ENCODE measurements at regions not wholly inside any gene's neighbourhood (a gene's known extent, or its start where the extent isn't known, plus 50 kb on each side); places are given as distances from the start of the nearest gene placed in this dataset.
"Not testable (repeated sequence)": the region's sequence is repeated elsewhere in the genome, so short reads cannot be mapped to it uniquely, and the experiment has no call there.

- DNase-seq, result no peak
Observed at GRCh38 chr2:56515399-56515798, 331.6 kb downstream of the CCDC85A start.

- DNase-seq, result no peak
Observed at GRCh38 chr2:56519806-56520205, 336.0 kb downstream of the CCDC85A start.

DNA sequence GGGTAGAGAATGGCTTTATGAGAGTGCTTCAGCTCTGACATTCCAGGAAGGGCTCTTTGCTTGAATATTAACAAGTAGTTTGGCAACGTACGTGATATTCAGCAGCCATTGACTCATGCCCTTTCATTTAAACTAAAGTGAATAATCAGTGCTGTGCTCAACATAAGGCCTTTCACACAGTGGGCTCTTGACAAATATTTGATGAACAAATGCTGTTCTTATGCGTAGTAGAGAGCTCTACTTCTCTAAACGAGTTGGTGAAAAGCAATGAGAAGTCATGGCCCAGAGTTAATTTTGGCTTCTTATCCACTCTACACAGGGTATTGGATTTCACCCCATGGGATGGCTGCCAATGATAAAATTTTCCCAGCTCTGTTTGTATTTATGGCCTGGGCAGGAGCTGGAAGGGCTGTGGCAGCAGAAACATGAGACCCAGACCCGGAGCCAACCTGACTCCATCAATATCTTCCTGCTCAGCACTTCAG is 338.9 kb downstream of the CCDC85A start:
- DNase-seq, result no peak

DNA sequence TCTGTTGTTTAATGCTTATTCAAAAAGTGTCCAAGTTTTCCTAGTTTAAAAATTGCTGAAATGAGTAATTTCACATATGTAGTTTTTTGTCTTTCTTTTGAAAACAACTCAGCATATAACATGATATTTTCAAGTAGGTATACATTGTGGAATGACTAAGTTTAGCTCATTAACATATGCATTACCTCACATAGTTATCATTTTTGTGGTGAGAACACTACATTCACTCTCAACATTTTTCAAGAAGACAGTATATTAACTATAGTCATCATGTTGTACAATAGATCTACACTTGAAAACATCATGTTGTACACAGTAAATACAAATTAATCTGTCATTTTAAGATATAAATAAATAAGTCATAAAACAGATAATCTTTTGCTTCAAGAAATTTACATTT is 340.0 kb downstream of the CCDC85A start:
- DNase-seq, result no peak

DNA sequence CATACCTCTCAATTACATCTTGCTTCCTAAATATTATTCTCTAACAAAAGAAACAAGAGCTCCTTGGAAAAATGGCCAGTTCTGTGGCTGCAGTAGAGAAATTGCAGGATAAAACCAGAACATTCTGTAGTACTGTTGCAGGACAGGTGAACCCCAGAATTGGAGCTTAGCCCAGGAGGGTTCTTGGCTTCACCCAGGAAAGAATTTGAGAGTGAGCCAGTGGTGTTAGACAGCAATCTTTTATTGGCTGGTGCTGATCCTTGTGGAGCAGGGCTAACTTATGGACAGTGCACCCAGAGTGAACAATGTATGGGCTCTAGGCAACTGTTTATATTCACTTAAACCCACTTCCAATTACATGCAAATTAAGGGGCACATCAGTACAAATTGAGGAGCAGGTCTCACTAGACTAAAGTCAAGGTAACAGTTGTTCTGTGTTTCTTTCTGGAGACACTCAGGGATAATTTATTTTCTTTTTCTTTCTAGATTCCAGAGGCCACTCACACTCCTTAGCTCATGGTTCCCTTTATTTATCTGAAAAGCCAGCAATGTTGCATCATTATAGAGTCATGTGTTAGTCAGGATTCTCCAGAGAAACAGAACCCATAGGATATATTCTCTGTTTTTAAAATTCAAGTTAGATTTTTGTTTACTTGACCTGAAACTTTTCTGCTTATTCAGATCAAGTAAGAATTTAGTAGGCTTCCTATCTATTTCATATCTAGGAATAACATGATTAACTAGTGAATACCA is 348.1 kb downstream of the CCDC85A start:
- no peak for DNase-seq

- DNase-seq, result no peak
Observed at GRCh38 chr2:56534321-56534720, 350.5 kb downstream of the CCDC85A start.

DNA sequence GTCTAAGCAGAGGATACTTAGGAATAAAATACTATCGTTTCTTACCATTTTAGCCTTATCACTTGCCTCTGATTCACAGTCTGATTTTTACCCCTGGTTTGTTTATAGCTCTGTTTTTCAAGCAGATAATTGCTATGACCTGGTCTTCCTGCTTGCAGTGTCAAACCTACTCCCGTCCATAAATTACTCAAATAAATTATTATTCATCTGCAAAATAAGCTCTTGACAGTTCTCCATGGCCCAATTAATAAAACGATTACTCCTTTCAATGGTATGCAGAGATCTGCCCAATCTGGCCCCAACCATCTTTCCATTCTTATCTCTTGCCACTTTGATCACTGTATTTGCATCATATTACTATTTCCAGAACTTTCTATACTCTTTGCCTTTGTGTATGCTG is 354.0 kb downstream of the CCDC85A start:
- no peak for DNase-seq

DNA sequence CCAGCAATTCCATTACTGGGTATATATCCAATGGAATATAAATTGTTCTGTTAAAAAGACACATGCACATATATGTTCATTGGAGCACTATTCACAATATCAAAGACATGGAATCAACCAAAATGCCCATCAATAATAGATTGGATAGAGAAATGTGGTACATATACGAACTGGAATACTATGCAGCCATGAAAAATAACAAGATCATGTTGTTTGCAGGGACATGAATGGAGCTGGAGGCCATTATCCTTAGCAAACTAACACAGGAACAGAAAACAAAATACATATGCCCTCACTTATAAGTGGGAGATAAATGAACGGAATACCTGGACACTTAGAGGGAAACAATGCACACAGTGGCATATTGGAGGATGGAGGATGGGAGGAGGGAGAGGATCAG is 355.8 kb downstream of the CCDC85A start:
- no peak for DNase-seq

- no peak for DNase-seq
Observed at GRCh38 chr2:56540467-56540866, 356.7 kb downstream of the CCDC85A start.

- no peak for DNase-seq
Observed at GRCh38 chr2:56540916-56541315, 357.1 kb downstream of the CCDC85A start.

- DNase-seq, result no peak
Observed at GRCh38 chr2:56542213-56542612, 358.4 kb downstream of the CCDC85A start.

GRCh38 chr2:56565143-56565542 is 381.4 kb downstream of the CCDC85A start:
- DNase-seq, result no peak

DNA sequence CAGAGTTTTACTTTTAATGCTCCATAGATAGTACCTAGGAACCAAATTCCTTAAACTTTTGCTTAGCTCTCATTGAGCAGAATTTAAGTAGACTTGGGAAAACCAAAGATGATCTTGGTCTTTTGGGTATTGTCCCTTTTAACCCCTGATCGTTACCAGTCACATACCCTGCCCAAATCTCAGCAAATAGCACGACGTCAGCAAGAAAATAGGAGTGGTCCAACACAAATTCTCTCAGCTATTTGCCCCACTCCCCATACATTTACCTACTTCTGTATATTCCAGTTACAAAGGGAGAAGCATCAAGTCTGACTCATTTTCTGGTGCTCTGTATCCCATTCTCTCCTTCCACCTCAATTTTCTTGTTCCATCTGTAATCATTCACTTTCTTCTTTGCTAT is 387.3 kb downstream of the CCDC85A start:
- no peak for DNase-seq

GRCh38 chr2:56576001-56576400 is 392.2 kb downstream of the CCDC85A start:
- no peak for DNase-seq

- no peak for DNase-seq
Observed at GRCh38 chr2:56580242-56580641, 396.5 kb downstream of the CCDC85A start.

DNA sequence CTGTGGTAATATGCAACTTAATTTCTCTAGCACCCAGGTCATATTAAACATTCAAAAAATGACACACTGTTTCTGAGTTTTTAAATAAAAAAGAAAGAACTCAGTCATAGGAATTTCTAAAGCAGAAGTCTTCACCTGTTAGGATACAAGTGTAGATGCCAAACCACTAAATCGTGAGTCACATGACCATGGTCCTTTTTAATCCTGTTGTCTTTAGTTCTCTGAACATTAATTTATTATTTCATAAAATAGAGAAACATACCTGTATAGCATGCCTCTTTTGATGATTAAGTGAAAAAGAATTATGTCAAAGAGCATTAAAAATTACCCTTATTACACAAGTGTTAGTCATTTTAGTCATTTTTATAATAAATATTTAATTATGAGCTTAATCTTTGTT is 398.8 kb downstream of the CCDC85A start:
- no peak for DNase-seq

DNA sequence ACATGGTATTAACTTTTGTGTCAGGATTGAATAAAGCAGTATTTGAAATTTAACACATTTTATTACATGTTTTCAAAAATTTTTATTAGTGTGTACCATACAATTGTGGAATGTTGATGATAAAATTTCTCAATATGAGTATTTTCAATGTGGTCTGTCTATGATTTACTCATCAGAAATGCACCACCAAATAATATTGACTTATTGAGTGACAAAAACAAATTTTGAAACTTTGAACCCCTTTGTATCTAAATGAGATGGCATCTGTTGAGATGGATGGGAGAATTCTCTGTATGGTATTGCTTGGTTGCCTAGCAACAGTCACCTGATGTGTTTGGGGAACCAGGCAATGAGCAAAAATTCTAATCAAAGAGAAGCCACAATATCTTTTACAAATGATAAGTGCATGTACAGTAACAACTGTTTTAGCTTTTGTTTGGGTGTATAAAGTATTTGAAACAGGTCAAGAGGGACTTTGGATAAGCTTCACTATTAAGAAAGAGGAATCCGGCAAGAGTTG is 400.1 kb downstream of the CCDC85A start:
- no peak for DNase-seq

DNA sequence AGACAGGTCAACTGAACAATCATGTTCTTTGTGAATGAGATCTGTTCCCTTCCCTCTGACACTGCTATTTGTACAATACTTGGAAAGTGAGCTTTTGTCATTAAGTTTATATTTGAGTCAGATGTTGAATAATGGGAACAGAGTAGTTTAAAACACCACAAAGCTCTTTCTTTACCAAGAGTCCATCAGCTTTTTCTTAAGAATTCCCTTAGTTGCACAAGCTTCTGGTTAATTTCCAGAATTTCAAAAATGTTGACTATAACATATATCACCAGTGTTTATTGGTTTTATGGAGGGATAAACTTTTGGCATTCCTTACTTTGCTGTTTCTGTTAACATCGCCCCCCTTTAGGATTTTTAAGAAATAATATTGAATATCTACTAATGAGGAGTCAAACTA is 403.7 kb downstream of the CCDC85A start:
- DNase-seq, result no peak

DNA sequence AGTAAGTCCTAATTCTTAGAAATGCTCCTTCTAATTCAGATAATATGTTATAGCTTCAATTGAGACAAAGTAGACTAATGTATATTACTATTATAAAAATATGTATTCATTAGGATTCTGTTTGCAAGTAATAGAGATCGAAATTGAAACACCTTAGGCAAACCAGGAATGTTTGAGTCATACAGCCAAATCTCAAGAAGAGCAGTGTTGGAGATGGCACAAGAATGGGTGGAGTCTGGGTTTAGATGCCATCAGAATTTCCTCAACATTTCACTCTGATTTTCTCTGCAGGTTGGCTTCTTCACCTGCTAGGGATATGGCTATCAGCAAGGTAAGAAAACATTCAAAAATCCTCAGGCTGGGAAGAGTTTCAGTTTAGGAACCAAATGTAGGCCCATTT is 405.4 kb downstream of the CCDC85A start:
- DNase-seq, result no peak

DNA sequence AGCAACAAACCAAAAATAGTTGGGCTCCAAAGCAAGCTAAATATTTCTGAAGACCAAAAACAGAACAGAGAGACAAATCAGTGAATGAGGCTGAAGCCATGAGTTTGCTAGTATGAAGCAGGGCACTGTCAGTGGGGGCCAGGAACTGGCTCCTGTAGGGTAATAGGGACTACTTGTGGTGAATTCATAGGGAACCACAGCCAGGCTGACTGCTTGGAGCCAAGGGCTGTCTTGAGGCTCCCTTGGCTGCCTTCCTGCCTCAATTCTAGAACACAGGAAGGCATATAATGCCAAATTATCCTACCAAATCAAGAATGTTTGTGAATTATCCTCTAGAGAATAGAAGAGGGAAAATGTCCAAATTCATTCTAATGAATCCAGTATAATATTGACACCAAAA is 406.0 kb downstream of the CCDC85A start:
- DNase-seq, result no peak

DNA sequence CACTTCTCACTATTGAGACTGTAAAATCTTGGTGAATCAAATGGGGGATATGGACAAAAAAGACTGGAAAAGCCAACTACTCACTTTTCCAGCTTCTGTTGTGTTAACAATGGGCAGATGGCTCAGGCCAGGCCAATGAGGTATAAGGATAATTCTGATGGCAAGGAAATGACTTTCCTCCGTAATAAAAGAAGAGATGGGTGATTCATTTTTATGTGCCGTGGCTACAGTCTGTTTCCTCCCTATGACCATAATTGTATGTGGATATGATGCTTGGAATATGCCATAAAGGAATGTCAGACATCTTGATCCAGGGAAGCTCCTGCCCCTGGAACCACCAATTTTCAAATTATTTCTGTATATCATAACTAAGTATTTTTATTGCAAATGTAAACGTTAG is 406.8 kb downstream of the CCDC85A start:
- no peak for DNase-seq

DNA sequence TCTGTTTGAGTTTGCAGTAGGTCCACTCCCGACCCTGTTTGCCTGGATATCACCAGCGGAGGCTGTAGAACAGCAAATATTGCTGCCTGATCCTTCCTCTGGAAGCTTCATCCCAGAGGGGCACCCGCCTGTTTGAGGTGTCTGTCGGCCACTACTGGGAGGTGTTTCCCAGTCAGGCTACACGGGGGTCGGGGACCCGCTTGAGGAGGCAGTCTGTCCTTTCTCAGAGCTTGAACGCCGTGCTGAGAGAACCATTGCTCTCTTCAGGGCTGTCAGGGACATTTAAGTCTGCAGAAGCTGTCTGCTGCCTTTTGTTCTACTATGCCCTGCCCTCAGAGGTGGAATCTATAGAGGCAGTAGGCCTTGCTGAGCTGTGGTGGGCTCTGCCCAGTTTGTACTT is 422.3 kb downstream of the CCDC85A start:
- DNase-seq, result not testable (repeated sequence)

DNA sequence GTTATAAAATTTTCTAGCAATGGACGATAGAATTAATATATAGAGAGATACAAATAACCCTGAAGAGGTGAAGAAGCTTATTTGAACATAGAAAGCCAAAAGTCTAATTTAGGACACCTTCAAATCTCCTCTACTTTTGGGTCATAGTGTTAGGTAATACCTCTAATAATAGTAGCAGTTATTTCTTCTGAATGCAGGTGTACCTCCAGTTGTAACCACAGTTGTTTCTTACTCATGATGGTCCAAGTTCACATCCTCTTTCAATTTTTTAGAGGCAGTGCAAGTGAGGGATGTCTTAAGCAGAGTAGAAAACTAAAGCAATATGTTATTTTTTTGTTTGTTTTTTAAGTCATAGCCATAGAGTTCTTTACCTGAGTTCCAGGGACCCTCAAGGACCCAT is 429.5 kb downstream of the CCDC85A start:
- DNase-seq, result no peak

DNA sequence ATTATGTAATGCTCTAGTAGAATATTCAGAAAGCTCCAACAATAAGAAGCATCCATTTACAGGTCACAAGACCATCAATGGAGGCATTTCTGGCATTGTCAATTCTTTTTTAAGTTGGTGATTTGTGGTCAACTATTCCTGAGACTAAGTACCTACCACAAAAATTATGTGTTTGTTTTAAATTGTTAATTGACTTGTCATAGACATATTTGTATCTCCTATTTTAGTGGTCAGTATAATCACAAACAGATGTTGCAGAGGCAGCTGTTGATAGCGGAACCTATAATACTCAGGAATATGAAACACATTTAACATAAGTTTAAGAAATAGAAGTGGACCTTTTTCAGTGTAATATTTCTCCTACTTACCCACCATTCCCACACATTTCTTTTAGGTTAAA is 430.1 kb downstream of the CCDC85A start:
- DNase-seq, result no peak

DNA sequence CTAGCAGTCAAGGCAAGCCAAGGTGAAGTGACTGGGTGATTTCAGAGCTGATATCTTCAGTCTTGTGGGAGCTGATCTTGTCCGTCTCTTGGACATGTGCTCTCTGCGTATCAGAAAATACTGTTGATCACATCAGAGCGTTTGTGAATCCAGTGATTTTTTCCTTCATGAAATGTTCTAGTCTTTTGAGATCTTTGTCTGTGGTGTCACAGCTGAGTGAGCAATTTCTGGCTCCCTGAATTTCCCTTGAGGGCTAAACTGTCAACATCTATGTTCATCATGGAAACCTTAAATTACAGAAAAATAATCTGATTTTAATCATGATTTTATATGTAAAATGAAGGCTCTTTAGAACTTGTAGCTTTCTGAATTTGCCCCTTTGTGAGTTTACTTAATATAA is 432.0 kb downstream of the CCDC85A start:
- no peak for DNase-seq
